ENCODE measurements at regions not wholly inside any gene's neighbourhood (a gene's known extent, or its start where the extent isn't known, plus 50 kb on each side); places are given as distances from the start of the nearest gene placed in this dataset.

DNA sequence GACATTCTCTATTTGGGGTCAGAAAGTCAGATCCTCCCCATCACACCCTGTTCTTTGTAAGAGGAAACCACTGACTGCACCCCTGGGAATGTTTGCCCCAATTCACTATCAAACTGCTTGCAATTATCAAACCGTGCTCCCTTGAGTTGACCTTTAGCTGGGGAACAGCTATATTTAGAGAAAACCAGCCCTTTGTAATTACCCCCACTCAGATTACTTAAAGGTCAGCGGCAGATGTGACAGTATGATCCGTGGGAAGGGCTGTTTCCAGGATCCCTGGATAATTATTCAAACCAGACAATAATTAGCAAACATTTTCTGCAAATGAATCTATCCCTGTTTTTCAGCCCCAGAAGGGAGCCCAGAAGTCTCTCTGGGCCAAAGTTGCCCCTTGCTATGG lies 242.7 kb downstream of the RRAGC start:
- no peak overlapping the region for H3K4me3 ChIP-seq (ENCODE audit: low read depth, low read length)
- TF ChIP-seq, protein P1, sequence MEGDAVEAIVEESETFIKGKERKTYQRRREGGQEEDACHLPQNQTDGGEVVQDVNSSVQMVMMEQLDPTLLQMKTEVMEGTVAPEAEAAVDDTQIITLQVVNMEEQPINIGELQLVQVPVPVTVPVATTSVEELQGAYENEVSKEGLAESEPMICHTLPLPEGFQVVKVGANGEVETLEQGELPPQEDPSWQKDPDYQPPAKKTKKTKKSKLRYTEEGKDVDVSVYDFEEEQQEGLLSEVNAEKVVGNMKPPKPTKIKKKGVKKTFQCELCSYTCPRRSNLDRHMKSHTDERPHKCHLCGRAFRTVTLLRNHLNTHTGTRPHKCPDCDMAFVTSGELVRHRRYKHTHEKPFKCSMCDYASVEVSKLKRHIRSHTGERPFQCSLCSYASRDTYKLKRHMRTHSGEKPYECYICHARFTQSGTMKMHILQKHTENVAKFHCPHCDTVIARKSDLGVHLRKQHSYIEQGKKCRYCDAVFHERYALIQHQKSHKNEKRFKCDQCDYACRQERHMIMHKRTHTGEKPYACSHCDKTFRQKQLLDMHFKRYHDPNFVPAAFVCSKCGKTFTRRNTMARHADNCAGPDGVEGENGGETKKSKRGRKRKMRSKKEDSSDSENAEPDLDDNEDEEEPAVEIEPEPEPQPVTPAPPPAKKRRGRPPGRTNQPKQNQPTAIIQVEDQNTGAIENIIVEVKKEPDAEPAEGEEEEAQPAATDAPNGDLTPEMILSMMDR (conservative IDR thresholded peaks at IDR 0.05; ENCODE audit: low read depth, low read length), result no peak
- DNase-seq (ENCODE audit: low read depth), result no peak

DNA sequence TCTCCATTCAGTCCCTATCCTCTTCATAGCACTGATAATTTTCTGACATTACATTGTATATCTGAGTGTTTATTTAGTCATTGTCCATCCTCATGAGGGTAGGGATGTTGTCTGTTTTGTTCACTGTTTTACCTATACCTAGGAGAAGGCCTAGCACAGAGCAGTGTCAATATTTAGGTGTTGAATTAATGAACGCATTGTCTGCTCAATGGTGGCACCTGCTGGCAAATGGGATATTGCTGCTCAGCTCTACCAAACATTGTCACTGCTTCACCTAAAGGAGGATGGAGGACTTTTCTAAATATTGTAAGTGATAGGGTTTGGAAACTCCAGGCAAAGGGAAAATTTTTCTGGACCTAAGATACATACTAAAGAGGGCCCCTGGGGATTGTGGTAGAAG lies 243.9 kb downstream of the RRAGC start:
- TF ChIP-seq, protein P1 (conservative IDR thresholded peaks at IDR 0.05; ENCODE audit: low read depth, low read length), result peak; percentile 47
- DNase-seq (ENCODE audit: low read depth), result peak; percentile 10
- H3K4me3 ChIP-seq (ENCODE audit: low read depth, low read length), result no peak overlapping the region

DNA sequence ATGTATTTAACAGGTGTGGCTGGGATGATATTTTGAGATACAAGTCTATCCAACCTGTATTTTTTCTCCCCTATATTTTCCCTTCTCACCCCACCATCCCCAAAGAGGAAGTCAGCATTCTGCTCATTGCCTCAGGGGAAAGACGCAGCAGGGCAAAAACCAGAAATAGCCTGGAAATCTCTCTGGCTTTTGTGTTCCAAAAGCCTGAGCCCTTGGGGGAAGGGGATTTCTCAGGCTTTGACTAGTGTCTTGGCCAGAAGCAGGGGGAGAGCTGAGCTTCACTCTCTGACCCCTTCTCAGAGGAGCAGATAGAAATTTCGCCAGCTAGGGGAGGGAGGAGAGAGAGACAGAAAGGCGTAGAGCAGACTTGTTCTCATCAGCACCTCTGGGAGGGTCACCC lies 244.7 kb downstream of the RRAGC start:
- TF ChIP-seq, protein P1 (conservative IDR thresholded peaks at IDR 0.05; ENCODE audit: low read depth, low read length), result no peak
- H3K4me3 ChIP-seq (ENCODE audit: low read depth, low read length), result no peak overlapping the region
- DNase-seq (ENCODE audit: low read depth), result no peak

DNA sequence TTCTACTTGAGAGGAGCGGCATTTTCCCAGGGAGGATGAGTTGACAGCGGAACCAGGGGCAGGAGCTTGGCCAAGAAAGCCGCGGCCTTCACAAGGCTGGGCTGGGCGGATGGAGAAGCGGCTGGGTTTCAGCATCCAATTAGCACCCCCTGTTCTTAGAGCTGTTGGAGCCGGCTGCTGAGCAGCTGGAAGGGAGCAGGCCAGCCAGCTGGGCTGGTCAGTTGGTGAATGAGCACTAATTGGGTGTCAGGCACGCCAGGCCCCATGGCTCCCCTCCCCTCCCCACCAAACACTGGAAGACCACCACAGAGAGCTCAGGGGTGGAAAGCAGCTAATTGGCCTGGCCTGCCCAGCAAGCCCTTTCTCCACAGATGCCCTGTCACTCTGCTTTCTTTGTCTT lies 245.6 kb downstream of the RRAGC start:
- H3K4me3 ChIP-seq (ENCODE audit: low read depth, low read length), result no peak overlapping the region
- TF ChIP-seq, protein P1 (conservative IDR thresholded peaks at IDR 0.05; ENCODE audit: low read depth, low read length), result no peak
- no peak for DNase-seq (ENCODE audit: low read depth)

DNA sequence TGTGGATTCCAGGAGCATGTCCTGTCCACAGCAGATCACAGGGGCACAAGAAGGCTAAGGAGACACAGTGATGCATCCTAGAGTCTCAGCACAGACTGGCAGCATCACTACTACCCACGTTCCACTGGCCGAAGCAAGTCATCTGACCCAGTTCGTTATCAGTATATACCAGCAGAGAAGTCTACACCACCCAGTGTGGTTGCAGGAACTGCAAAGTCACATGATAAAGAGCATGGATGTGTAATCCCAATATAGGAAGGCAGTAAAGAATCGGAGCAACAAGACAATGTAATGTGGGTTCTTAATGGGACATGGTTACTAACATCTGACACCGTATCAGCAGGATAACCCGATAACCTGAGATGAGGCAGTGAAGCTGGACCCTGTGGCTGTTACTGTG lies 246.6 kb downstream of the RRAGC start:
- TF ChIP-seq, protein P1 (conservative IDR thresholded peaks at IDR 0.05; ENCODE audit: low read depth, low read length), result no peak
- no peak overlapping the region for H3K4me3 ChIP-seq (ENCODE audit: low read depth, low read length)
- no peak for DNase-seq (ENCODE audit: low read depth)

DNA sequence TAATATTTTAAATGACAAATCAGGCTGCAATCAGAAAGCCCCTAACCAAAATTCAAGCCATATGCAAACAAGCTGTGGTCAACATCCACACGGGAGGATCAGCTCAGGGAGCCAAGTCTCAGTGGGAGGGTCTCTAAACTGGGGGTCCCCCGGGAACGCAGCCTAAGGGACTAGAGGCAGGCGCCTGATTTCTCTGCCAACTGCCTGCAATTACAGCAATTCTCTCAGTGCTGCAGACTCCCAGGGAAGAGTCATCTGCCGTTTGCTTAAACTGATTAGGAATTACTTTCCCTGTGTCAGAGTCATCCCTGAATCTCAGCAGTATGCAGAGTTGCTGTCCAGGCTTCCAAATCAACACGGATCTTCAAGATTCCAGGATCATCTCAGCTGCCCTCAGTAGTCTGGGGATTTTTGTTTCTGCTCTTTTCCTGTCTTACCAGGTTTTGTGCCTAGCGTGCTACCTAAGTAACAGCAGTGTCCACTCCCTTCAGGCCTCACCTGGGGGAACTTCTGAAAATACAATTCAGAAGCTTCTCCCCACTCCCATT lies 247.8 kb downstream of the RRAGC start:
- no peak for DNase-seq (ENCODE audit: low read depth)
- TF ChIP-seq, protein P1 (conservative IDR thresholded peaks at IDR 0.05; ENCODE audit: low read depth, low read length), result no peak
- no peak overlapping the region for H3K4me3 ChIP-seq (ENCODE audit: low read depth, low read length)

DNA sequence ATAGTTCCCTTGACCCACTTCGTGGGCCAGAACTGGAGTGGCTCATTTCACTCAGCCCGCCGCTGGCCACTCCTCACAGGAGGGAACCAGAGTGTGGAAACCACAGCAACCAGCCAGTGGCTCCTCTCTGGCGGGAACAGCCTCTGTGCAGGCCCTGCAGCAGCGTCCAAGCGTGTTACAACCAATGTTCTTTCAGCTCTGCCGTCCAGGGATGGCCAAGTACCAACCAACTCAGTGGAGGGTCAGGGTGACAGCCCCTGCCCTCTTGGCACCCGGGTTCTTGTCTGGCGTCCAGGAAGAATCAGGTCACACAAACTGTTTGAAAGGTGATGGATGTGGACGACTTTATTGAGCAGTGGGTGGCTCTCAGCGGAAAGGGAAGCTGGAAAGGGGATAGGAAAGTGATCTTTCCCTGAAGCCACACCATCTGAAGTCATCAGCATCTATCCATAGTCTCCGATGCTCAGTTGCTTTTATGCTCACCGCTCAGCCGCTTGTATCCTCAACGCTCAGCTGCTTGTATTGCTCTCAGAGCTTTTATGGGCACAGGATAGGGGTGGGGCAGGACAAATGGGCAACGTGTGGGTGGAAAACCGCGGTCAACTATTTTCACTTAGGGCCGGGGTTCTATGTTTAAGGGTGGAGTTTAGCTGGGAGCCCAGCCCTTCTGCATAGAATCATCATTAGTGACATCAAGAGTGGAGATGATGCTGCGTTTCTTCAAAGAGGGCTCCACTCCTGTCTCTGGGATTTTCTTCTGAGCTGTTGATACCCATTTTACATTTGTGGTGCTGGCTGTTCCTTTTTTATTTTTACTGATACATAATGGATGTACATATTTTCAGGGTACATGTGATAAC lies 250.2 kb downstream of the RRAGC start:
- no peak for DNase-seq (ENCODE audit: low read depth)
- H3K4me3 ChIP-seq (ENCODE audit: low read depth, low read length), result no peak overlapping the region
- TF ChIP-seq, protein P1 (conservative IDR thresholded peaks at IDR 0.05; ENCODE audit: low read depth, low read length), result no peak
